ENCODE measurements at regions not wholly inside any gene's neighbourhood (a gene's known extent, or its start where the extent isn't known, plus 50 kb on each side); places are given as distances from the start of the nearest gene placed in this dataset.

DNA sequence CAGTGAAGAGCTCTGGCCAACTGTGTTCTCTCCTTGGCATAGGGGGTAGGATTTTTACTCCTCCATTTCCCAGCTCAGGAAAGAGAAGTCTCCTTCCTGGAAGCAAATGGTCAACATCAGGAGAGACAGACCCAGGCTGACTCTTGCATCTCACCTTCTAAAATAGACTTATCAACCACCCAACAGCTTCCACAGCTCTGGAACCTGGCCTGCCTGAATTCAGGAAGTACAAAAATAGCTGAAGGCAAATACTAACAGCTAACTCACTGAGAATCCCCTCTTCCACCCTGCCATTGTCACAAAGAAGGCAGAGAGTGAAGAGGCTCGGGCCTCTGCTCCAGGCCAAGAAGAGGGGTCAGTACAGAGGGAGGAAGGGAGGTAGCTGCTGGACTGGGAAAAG is 213.6 kb downstream of the NXPE2 start:
- TF ChIP-seq, protein P1, sequence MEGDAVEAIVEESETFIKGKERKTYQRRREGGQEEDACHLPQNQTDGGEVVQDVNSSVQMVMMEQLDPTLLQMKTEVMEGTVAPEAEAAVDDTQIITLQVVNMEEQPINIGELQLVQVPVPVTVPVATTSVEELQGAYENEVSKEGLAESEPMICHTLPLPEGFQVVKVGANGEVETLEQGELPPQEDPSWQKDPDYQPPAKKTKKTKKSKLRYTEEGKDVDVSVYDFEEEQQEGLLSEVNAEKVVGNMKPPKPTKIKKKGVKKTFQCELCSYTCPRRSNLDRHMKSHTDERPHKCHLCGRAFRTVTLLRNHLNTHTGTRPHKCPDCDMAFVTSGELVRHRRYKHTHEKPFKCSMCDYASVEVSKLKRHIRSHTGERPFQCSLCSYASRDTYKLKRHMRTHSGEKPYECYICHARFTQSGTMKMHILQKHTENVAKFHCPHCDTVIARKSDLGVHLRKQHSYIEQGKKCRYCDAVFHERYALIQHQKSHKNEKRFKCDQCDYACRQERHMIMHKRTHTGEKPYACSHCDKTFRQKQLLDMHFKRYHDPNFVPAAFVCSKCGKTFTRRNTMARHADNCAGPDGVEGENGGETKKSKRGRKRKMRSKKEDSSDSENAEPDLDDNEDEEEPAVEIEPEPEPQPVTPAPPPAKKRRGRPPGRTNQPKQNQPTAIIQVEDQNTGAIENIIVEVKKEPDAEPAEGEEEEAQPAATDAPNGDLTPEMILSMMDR (IDR thresholded peaks at IDR 0.05), result no peak
- intact Hi-C loops (cut with DNase I; ENCODE audit: low total_unique reads), result no loop called here
- no peaks in the 10 kb centered on the region for H3K36me3 ChIP-seq
- H3K4me1 ChIP-seq, result no peaks in the 10 kb centered on the region
- H3K9me3 ChIP-seq, result no peaks in the 10 kb centered on the region
- H3K4me3 ChIP-seq, result no peak overlapping the region
- H3K27ac ChIP-seq, result no peak overlapping the region
- DNase-seq, result no peak
- peaks cover 0 to 5% of the 10 kb centered on the region in 2 donors for H3K27me3 ChIP-seq

GRCh38 chr11:114892381-114893197 is 214.3 kb downstream of the NXPE2 start:
- Histone ChIP-seq H3K9me3 (no peaks in the 10 kb centered on the region), H3K4me3 (no peak overlapping the region), H3K36me3 (no peaks in the 10 kb centered on the region), H3K27me3 (peaks cover 0 to 5% of the 10 kb centered on the region in 2 donors), H3K27ac (no peak overlapping the region), H3K4me1 (no peaks in the 10 kb centered on the region)
- TF ChIP-seq, protein P1 (IDR thresholded peaks at IDR 0.05), result no peak
- no peak for DNase-seq
- intact Hi-C loops (cut with DNase I; ENCODE audit: low total_unique reads), result no loop called here

- Histone ChIP-seq H3K36me3 (no peaks in the 10 kb centered on the region), H3K27ac (no peak overlapping the region), H3K9me3 (no peaks in the 10 kb centered on the region), H3K4me1 (no peaks in the 10 kb centered on the region), H3K4me3 (no peak overlapping the region), H3K27me3 (peaks cover 0 to 5% of the 10 kb centered on the region in 2 donors)
- no peak for DNase-seq
- intact Hi-C loops (cut with DNase I; ENCODE audit: low total_unique reads), result no loop called here
- TF ChIP-seq, protein P1 (IDR thresholded peaks at IDR 0.05), result no peak
These were observed 215.0 kb downstream of the NXPE2 start for GRCh38 chr11:114893329-114893728.

- intact Hi-C loops (cut with DNase I; ENCODE audit: low total_unique reads), result no loop called here
- Histone ChIP-seq H3K9me3 (peaks cover 0 to 14% (median 0%) of the 10 kb centered on the region in 3 donors), H3K4me3 (no peak overlapping the region), H3K36me3 (no peaks in the 10 kb centered on the region), H3K27me3 (no peaks in the 10 kb centered on the region), H3K27ac (no peak overlapping the region), H3K4me1 (no peaks in the 10 kb centered on the region)
- TF ChIP-seq, protein P1 (IDR thresholded peaks at IDR 0.05), result no peak
- no peak for DNase-seq
These were observed 218.3 kb downstream of the NXPE2 start for GRCh38 chr11:114896594-114896993.

GRCh38 chr11:114909866-114910265 is 231.5 kb downstream of the NXPE2 start:
- H3K4me3 ChIP-seq, result no peak overlapping the region
- TF ChIP-seq, protein P1 (IDR thresholded peaks at IDR 0.05), result no peak
- intact Hi-C loops (cut with DNase I; ENCODE audit: low total_unique reads), result no loop called here
- no peaks in the 10 kb centered on the region for H3K27me3 ChIP-seq
- no peaks in the 10 kb centered on the region for H3K9me3 ChIP-seq
- DNase-seq, result no peak
- H3K4me1 ChIP-seq, result no peaks in the 10 kb centered on the region
- H3K36me3 ChIP-seq, result no peaks in the 10 kb centered on the region
- H3K27ac ChIP-seq, result no peak overlapping the region

Data from tibial artery (tissue), 4 donors.